ENCODE measurements at regions not wholly inside any gene's neighbourhood (a gene's known extent, or its start where the extent isn't known, plus 50 kb on each side); places are given as distances from the start of the nearest gene placed in this dataset.

GRCh38 chr2:109669731-109670130 is 55.6 kb downstream of the SOWAHC start:
- TF ChIP-seq CTCF (IDR thresholded peaks at IDR 0.05): no peak
- ATAC-seq (no peak), DNase-seq (no peak)
- Histone ChIP-seq H3K9me3 (ENCODE audit: control insufficient read depth, insufficient read depth, low read length) (no peaks in the 10 kb centered on the region), H3K4me1 (ENCODE audit: control insufficient read depth, insufficient read depth, low read length) (no peaks in the 10 kb centered on the region), H3K27me3 (ENCODE audit: control insufficient read depth, insufficient read depth, low read length) (no peaks in the 10 kb centered on the region), H3K27ac (ENCODE audit: low read length) (no peak overlapping the region), H3K36me3 (ENCODE audit: control insufficient read depth, insufficient read depth, low read length) (no peaks in the 10 kb centered on the region), H3K4me3 (ENCODE audit: low read length) (no peak overlapping the region)
- H3K4me3 Mint-ChIP-seq: no peak overlapping the region
- 81% methylated on average over 10 of the region's 11 CpGs for WGBS (ENCODE audit: insufficient coverage)
- no peaks in the 10 kb centered on the region for H3K9me3 Mint-ChIP-seq
- peaks cover 9 to 26% of the 10 kb centered on the region in 2 donors for H3K27me3 Mint-ChIP-seq (ENCODE audit: low read depth in 2 of 2)
- H3K4me1 Mint-ChIP-seq: no peaks in the 10 kb centered on the region
- no peaks in the 10 kb centered on the region for H3K36me3 Mint-ChIP-seq
- H3K27ac Mint-ChIP-seq: no peak overlapping the region
- intact Hi-C loops (cut with micrococcal nuclease): no loop called here

- no peak for ATAC-seq
- no peak overlapping the region for H3K27ac ChIP-seq (ENCODE audit: low read length)
- H3K4me1 Mint-ChIP-seq: no peaks in the 10 kb centered on the region
- no peaks in the 10 kb centered on the region for H3K9me3 Mint-ChIP-seq
- H3K9me3 ChIP-seq (ENCODE audit: control insufficient read depth, insufficient read depth, low read length): no peaks in the 10 kb centered on the region
- TF ChIP-seq CTCF (IDR thresholded peaks at IDR 0.05): no peak
- H3K36me3 ChIP-seq (ENCODE audit: control insufficient read depth, insufficient read depth, low read length): no peaks in the 10 kb centered on the region
- H3K4me3 Mint-ChIP-seq: no peak overlapping the region
- intact Hi-C loops (cut with micrococcal nuclease): no loop called here
- no peak for DNase-seq
- WGBS (ENCODE audit: insufficient coverage): 96% methylated on average over 8 of the region's 8 CpGs
- no peaks in the 10 kb centered on the region for H3K27me3 ChIP-seq (ENCODE audit: control insufficient read depth, insufficient read depth, low read length)
- peaks cover 11 to 26% of the 10 kb centered on the region in 2 donors for H3K27me3 Mint-ChIP-seq (ENCODE audit: low read depth in 2 of 2)
- no peak overlapping the region for H3K4me3 ChIP-seq (ENCODE audit: low read length)
- H3K27ac Mint-ChIP-seq: no peak overlapping the region
- no peaks in the 10 kb centered on the region for H3K4me1 ChIP-seq (ENCODE audit: control insufficient read depth, insufficient read depth, low read length)
- H3K36me3 Mint-ChIP-seq: no peaks in the 10 kb centered on the region
Measured at GRCh38 chr2:109670556-109671411, 56.6 kb downstream of the SOWAHC start.

- WGBS (ENCODE audit: insufficient coverage): 85% methylated on average over 8 of the region's 8 CpGs
- ATAC-seq: no peak
- H3K27me3 Mint-ChIP-seq (ENCODE audit: low read depth in 2 of 2): peaks cover 14 to 15% of the 10 kb centered on the region in 2 donors
Measured at GRCh38 chr2:109674894-109675534, 60.9 kb downstream of the SOWAHC start.

More at GRCh38 chr2:109674894-109675534, 60.9 kb downstream of the SOWAHC start:
- no peak for DNase-seq
- Histone ChIP-seq H3K27ac (ENCODE audit: low read length) (no peak overlapping the region), H3K4me1 (ENCODE audit: control insufficient read depth, insufficient read depth, low read length) (no peaks in the 10 kb centered on the region), H3K36me3 (ENCODE audit: control insufficient read depth, insufficient read depth, low read length) (no peaks in the 10 kb centered on the region), H3K4me3 (ENCODE audit: low read length) (no peak overlapping the region), H3K9me3 (ENCODE audit: control insufficient read depth, insufficient read depth, low read length) (no peaks in the 10 kb centered on the region), H3K27me3 (ENCODE audit: control insufficient read depth, insufficient read depth, low read length) (no peaks in the 10 kb centered on the region)
- Mint-ChIP-seq H3K9me3 (no peaks in the 10 kb centered on the region), H3K4me3 (no peak overlapping the region), H3K4me1 (no peaks in the 10 kb centered on the region), H3K36me3 (no peaks in the 10 kb centered on the region), H3K27ac (no peak overlapping the region)
- intact Hi-C loops (cut with micrococcal nuclease): no loop called here
- no peak for TF ChIP-seq CTCF (IDR thresholded peaks at IDR 0.05)
